ENCODE measurements at regions not wholly inside any gene's neighbourhood (a gene's known extent, or its start where the extent isn't known, plus 50 kb on each side); places are given as distances from the start of the nearest gene placed in this dataset.

DNA sequence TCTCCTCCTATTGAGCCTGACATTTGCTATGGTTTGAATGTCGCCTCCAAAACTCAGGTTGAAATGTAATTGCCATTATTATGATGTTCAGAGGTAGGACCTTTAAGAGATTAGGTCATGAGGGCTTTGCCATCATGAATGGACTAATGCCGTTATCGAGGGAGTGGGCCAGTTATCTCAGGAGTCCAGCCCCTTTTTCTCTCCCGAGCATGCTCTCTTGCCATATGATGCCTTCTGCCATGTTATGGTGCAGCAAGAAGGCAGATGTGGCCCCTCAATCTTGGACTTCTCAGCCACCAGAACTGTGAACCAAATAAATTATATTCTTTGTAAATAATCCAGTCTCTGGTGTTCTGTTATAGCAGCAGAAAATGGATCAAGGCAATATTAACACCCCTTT, 323.5 kb downstream of the RRAGC start:
- no peak for DNase-seq

DNA sequence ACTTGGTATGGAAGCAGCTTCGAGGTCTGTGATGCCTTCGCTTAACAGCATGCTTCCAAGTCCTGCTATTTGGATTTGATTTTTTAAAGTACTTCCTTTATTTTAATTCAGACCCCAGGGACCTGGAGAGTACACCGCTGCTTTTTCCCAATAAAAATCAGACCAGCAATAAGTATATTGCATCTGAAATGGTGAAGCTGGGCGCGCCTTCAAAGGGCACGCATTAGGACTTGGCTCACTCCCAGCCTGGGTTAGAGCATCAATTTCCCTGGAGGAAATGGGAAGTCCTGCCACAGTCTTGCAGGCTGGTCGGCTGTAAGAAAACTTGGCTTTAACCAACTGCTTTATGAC, 325.1 kb downstream of the RRAGC start:
- no peak for DNase-seq

DNA sequence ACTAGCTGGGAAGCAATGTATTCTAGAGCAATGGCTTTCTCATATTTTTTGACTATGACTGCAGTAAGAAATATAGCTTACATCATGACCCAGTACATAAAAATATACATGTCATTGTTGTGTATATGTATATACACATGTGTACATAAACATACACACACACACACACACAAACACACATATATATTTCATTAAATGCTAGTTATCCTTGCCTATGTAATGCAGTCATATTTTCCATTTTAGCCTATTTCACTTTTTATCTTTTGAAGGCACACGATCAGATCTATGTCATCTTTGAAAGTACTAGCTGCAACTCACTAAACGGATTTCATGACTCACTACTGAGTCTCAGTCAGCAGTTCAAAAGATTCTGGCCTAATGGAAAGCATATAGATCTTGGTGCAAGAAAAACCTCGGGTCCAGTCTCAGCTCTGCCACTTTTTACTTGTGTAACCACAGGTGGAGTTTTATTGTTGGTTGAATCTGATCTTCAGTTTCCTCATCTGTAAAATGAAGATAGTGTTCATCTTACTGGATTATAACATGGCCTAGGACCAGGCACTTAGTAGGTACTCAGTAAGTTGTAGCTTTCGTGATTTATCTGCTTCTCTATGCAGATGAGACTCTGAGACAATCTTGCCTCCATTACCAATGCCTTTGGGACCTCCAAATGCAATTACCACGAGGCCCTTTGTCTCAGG, 325.6 kb downstream of the RRAGC start:
- DNase-seq = no peak

DNA sequence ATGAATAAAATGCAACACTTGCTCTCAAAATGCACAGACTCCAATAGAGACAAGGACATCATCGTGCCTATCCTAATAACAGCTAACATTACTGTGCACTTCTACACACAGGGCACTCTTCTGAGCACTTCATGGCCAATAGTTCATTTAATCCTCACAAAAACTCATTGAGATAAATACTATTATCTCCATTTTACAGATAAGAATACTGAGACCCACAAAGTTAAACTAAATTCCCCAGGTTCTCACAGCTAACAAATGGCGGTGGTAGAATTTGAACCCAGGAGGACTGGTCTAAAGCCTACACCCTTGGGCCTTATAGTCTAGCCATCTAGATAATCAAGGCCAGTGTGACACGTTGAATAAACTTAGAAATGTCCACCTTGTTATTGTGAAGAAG, 328.6 kb downstream of the RRAGC start:
- DNase-seq = no peak

DNA sequence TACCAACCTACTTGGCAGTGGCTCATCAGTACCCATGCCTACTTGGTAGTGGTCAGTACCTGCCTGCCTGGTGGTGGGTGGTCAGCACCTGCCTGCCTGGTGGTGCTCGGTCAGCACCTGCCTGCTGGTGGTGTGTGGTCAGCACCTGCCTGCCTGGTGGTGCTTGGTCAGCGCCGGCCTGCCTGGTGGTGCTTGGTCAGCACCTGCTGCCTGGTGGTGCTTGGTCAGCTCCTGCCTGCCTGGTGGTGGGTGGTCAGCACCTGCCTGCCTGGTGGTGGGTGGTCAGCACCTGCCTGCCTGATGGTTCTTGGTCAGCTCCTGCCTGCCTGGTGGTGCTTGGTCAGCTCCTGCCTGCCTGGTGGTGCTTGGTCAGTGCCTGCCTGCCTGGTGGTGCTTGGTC, 329.6 kb downstream of the RRAGC start:
- no peak for DNase-seq

DNA sequence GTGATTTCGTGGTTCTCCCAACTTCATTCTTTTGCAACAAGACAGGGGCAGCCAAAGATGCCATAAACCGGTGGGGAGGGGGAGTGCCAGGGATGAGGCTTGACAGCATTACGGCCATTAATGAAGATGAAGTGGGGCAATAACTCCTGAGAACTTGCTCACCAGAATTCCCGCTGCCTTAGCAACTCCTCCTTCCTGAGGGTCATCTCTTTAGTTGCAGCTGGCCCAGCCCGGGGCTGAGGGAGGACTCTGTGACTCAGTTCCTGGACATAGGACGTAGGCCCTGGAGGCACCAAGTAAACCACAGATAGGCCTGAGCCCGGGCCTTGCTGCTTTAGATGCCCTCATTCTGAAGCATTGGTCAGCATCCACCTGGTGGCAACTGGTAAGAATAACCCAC, 330.2 kb downstream of the RRAGC start:
- DNase-seq = no peak

DNA sequence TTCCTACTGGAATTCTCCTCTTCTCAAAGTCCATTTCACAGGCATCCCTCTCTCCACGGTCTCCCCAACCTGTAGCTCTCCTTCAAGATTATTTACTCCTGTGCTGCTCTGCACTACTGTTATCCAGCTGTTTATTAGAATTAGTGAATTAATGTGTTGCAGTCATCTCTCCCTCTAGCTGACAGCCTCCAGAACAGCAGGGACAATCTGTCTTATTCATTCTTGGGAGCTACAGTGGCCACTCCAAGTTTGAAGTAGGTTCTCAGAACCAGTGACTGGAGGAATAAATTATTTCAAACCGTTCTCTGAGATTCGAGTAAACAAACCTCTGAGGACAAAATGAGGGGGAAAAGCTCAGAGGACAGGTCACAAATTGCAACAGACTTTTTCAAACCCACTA, 330.9 kb downstream of the RRAGC start:
- no peak for DNase-seq

DNA sequence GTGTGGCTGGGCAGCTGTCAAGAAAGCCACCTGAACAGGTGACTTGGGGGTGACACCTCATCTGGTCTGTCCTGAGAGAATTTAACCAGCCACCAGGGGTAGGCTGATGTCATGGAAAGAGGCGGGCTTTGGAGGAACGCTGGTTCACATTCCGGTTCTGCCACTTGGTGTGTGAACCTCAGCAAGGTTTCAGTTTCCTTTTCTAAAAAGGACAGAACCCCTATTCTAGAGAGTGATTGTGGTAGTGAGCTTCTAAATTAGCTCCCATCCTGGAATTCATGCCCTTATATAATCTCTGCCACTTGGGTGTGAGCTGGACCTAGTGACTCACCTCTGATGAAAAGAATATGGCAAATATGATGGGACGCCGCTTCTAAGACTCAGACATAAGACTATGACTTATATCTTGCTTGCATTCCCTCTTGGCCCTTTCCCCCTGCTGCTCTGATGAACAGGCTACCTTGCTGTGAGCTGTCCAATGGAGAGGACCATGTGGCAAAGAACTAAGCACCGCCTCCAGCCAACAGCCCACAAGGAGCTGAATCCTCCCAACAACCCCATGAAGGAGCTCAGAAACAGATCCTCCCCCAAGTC, 332.1 kb downstream of the RRAGC start:
- no peak for DNase-seq

DNA sequence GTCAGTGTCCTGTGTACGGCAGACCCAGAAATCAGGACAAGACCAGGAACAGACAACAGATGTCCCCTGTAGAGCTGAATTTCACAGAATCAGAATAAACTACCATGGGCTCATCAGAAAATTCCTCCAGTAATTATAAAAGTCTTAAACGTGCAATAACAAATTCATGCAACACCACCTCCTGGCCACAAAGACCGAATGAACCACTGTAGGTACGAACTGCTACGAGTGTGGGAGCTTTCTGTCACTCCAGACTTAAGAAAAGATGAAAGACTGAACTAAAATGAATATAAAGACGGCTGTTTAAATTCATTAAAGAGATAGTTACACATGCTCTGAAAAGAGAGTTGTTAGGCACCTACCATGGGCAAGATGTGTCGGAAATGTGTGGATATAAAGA, 333.5 kb downstream of the RRAGC start:
- DNase-seq = no peak

DNA sequence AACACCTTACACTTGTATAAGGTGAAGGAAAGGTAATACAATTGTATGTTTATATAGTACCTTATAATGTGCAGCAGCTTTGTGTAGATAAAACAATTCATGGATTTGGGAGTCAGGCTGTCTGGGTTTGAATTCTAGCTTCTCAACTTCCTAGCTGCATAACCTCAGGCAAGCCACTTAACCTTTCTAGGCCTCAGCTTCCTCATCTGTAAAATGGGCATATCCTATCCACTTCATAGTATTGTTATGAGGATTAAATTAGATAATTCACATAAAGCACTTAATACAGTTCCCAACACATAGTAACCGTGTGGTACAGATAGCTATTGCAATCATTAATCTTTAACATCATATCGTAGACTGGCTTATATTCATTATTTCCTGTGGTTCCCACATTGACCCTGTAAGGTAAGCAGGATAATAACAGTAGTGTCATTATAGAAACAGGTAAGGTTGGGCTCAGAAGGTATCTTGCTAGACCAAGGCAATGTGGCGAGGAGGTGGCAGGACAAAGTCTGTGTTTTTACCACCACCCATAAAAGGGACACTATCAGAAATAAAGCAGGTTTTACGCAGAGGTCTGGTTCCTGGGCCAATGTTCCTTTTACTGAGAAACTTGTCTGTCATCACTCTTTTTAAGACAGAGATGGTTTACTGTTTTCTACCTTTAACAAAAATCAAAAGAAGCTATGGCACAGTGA, 334.1 kb downstream of the RRAGC start:
- DNase-seq = no peak

DNA sequence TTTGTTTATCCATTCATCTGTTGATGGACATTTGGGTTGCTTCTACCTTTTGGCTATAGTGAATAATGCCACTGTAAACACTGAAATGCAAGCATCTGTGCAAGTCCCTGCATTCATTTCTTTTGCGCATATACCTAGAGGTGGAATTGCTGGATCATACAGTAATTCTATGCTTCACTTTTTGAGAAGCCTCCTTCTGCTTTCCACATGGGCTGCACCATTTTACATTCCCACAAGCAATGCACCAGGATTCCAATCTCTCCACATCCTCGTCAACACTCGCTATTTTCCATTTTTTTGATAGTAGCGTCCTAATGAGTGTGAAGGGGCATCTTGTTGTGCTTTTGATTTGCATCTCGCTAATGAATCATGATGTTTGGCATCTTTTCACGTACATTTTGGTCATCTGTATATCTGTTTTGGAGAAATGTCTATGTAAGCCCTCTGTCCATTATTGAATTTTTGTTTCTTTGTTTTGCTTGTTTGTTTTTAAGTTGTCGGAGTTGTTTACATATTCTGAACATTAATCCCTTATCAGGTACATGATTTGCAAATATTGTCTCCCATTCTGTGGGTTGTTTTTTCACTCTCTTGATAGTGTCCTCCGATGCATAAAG, 335.4 kb downstream of the RRAGC start:
- no peak for DNase-seq

DNA sequence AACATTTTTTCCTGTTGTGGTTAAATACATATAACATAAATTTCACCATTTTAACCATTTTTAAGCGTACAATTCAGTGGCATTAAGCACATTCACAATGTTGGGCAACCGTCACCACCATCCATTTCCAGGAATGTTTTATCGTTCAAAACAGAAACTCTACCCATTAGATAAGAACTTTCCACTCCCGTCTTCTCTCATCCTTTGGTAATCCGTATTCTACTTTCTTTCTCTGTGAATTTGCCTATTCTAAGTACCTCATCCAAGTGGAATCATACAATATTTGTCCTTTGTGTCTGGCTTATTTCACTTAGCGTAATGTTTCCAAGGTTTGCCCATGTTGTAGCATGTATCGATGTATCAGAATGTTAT, 336.0 kb downstream of the RRAGC start:
- DNase-seq = no peak

DNA sequence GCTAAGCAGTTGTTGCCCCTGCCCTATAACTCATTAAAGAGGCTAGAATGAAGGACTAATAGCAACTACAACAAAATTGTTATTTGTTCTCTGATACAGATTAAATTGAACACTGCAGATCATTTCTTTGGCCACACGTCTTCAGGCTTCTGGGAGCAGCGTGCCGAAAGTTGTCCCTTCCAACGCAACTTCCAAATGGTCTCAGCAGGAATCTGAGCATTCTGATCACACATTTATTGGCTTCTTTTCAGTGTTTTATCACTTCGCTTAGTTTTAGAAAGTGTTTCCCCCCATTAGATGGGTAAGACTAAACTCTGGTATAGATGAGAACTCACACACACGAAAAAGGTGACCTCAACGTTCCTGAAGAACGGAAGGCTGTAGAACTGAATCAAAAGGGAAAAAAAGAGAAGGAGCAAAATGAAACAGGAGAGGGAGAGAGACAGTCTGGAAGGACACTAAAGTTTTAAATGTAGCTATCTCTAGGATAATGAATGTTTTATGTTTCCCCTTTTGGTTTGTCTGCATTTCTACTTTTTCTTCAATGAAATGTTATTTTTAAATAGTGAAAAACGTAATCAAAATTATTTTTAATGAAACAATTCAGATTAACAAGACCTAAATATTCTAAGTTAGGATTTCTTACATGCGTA, 336.5 kb downstream of the RRAGC start:
- no peak for DNase-seq

DNA sequence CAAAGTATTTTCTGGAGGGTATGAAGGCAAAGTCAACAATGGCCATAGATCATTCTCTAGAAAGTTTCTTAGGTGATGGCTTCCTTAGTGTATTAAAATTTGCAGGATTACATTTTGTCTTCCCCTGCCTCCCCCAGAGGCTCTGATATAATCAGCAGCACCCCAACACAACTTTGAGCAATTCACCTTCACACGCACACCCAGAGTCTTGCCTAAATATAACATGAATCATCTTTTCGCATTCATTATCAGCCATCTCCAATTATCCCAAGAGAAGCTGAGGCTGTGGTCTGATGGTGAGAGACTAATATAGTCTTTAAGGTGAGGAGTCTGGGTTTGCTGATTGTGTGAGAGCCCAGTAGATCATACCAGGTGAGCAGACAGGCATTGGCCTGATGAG, 343.0 kb downstream of the RRAGC start:
- DNase-seq = no peak

DNA sequence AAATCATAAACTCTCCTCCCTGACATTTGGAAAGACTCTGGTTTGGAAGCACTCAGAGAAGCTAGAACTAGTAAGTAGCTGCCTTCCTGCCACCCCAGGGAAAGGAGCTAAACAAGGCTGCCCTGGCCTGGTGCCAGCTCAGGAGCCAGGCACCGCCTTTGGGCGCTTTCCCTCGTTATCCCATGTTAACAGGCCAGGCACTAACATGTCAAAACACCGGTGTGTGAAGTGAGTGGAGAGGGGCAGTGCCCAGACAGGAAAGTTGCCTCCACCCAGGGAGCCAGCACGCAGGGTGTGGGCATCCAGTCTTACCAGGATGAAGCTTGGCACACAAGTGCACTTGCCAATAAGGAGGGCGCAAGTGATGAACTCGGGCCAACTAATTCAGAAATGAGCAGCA, 346.8 kb downstream of the RRAGC start:
- no peak for DNase-seq

DNA sequence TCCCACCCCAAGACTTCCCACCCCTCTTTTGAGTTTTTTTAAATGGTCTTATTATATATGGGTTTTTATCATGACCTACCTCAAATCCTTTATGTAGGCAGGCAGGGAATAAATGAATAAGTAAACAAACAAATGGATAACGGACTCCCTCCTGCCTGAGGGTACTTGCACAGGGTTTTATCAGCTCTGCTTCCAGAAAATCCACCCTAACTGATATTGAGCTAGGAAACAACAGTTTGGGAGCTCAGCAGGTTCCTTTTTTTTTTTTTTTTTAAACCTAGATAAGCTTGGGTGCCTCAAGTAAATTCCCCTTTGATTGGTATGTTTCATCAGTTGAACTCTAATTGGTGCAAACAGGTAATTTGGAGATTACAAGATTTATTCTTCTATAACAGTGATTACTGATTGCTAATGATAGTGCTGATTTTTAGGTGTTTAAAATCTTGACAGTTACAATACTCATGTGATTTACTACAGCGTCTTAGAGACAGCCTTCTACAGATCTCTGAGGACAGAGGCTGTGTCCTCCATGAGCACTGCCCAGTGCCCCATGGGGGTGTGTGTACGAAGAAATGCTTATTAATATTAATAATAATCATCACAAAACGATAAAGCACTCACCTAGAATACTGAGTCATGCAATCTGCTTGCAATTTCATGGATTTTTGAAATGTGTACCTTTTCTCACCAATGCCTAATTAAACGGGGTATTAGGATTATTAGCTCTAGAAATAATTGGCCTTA, 347.4 kb downstream of the RRAGC start:
- DNase-seq = no peak

DNA sequence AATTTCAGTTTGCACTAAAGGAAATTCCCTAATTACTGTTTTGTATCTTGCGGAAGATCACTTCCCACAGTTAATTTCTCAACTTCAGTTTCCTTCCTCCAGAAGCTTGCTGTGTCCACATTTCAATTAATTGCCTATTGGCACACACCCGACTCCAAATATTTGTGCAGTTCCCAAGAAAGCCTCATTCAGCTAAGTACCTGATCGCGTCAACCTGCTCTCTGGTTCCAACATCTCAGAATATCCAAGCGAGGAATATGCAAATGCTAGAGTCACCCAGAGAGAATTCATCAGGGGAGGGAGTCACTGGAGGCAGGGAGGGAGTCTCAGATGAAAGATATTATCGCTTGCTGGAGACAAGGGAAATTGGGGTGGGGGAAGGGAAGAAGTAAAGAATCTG, 351.3 kb downstream of the RRAGC start:
- DNase-seq = peak; percentile 57 to 58

DNA sequence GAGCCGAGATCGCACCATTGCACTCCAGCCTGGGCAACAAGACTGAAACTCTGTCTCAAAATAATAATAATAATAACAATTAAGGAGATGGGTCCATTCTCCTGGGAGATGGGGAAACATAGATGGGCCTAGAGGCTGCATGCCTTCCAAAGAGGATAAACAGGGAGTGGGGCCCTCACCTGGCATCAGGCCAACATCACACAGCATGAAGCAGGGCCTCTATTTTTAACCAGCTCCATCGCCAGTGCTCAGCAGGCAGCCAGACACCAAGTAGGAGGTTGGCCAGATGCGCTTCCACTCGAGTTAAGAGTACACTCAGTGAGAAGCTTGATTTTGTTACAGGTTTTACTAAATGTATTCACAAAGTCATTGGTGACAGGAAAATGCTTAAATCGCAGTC, 352.0 kb downstream of the RRAGC start:
- DNase-seq = no peak

DNA sequence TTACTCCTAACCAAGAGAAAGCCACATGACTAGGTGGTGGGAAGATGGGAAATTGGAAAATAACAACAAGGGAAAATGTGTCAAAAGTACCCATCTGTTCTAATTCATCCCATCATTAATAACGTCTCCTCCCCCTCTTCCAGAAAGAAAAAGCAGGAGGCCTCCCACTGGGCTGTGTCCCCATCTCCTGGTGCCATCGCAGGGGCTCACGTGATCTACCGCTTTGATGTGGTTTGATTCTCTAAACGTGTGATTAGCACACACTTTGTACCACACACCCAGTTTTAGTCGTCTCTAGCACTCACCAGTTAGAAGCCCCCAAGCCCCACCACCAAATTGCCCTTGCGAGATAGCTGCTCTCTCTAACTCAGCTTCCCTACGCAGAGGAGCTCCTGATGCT, 353.6 kb downstream of the RRAGC start:
- no peak for DNase-seq

DNA sequence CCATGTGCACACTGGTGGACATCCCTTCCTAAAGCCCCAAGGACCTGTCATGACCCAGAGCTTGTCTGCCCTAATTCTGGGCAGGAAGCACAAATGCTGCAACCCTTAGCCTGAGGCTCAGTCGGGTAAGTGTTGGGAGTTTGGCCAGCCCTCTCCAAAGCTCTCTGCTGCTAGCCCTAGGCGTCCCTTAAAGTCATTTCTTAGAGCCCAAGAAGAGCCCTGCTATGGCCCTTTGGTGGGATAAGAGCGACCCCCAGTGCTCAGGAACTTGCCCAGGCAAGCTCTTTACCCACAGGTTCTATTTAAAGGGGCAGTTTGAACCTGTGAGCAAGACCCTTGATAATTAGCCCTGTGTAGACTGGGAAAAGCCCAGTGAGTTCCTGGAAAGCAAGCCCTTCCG, 356.8 kb downstream of the RRAGC start:
- DNase-seq = no peak

DNA sequence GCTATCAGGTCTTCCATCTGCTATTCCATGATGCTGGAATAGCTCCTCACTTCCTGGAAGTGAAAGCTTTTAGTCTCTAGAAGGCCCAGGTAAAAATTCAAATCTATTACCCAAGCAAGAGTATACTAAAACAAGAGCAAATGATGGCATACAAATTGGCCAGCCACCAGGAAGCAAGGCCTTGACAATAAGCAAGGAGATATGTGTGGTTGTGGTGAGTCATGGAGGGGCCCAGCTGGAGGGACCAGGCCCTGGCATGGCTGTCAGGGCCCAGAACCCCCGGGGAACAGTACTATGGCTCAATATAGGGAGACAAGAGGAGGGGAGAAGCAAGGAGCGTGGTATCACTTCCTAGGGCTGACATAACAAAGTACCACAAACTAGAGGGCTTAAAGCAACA, 358.7 kb downstream of the RRAGC start:
- DNase-seq = no peak

DNA sequence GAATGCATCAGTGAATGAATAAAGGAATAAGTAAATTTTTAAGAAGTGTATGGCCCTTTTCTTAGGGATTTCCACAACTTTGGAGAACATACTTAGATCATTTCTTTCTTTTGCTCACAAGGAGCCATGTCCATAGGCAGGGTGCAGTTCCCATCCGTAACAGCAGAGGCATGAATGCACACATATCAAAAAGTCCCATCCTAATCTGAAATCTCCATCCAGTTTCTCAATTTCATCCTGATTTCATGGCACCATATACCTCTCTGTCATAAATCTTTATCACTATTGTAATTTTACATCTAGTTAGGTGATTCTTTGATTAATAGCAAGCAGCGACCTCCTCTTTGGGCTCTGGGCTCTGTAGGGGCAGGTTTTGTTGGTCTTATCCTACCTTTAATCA, 359.2 kb downstream of the RRAGC start:
- peak in 1 of 2 donors; percentile 18 for DNase-seq

DNA sequence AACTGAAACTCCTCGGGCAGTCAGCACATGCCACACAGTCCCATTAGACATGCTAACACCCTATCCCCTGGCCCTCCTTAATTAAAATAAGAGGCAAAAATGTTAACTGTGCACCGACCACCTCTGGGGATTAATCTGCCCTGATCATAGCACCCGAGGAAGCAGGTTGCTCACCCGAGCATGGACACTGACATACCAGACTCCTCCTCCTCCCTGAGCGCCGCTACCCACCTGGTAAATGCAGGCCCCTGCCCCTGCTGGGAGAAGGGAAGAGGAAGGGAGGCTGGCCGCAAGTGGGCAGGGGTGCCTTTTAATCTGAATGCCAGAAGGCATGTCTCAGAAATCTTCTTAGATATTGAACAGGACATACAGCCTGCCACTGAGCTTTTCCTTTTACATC, 360.9 kb downstream of the RRAGC start:
- DNase-seq = no peak

Measured in inflammatory macrophage (primary cell).